Islet of Langerhans (tissue), 1 donor: ENCODE measurements at regions not wholly inside any gene's neighbourhood (a gene's known extent, or its start where the extent isn't known, plus 50 kb on each side); places are given as distances from the start of the nearest gene placed in this dataset.
"Not testable (repeated sequence)": the region's sequence is repeated elsewhere in the genome, so short reads cannot be mapped to it uniquely, and the experiment has no call there.

ENCODE experiments used
- FAIRE-seq: peaks from one replicate; lab custom pipeline; 2011; peaks lifted over from hg19 to GRCh38; lab: Jason Lieb, UNC

DNA sequence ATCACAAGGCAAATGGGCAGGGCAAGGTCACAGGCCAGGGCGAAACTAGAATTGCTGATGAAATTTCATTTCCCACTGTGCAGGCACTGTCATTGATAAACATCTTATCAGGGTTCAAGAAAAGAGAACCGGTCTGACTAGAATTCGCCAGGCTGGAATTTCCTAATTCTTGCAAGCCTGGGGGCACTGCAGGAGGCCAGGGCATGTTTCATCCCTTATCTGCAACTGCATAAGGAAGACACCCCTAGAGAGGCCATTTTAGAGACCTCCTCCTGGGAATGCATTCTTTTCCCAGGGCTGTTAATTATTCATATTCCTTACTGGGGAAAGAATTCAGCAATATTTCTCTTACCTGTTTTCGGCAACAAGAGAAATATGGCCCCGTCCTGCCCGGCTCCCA lies 266.2 kb upstream of the CYLC2 start:
- no peak for FAIRE-seq

DNA sequence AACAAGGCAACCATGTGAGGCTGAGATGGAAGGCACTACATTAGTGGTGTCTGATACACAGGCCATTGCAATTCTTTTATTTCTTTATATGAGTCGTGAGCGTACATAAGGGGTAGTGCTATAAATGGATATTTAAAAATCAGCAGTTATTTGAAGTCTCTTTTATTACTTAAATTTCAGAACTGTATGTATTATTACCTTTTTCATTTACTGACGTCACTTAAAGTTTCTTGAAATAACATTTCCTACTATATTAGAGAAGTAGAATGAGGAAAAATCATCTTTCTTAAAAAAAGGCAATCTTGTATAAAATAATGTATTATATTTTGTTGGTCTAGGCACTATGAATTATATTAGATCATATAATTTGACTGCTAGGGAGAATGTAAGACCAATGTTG lies 280.9 kb upstream of the CYLC2 start:
- FAIRE-seq = no peak

GRCh38 chr9:102712910-102713309 lies 282.2 kb upstream of the CYLC2 start:
- FAIRE-seq = not testable (repeated sequence)

DNA sequence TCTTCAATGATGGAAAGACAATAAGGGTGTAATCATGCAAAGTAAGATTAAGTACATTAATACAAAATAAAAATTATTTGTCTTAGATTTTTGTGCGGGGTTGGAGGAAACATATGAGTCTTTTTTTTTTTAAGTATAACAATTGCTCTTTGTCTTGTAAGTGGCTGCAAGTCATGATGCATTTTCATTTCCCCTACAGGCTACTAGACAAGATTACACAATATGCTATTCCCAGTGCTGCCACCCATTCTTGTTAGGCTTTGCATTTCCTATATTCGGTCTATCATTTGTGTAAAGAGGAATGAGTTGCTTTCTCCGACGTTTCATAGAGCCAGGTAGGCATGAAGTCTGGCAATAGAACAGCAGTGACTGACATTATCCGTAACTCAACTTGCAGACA lies 294.2 kb upstream of the CYLC2 start:
- FAIRE-seq = no peak

GRCh38 chr9:102669220-102669619 lies 325.9 kb upstream of the CYLC2 start:
- no peak for FAIRE-seq

DNA sequence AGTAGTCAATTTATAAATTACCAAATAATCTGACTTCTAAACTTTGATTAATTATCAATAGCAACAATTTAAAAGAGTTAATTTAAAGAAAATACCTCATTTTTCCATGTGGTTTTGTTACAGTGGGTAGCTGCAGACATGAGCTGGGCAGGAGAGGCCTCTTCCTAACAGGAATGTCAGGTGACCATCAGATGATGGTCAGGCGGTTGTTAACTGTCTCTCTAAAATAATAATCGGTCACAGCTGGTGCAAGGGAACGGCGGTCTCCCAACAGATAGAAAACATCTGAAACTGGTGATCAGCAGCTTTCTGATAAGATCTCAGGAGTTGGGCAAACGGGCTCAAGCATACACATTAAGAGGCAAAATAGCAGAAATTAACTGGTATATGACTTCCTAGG lies 342.7 kb upstream of the CYLC2 start:
- no peak for FAIRE-seq

GRCh38 chr9:102650896-102651295 lies 344.2 kb upstream of the CYLC2 start:
- no peak for FAIRE-seq

GRCh38 chr9:102642651-102643050 lies 352.5 kb upstream of the CYLC2 start:
- no peak for FAIRE-seq

DNA sequence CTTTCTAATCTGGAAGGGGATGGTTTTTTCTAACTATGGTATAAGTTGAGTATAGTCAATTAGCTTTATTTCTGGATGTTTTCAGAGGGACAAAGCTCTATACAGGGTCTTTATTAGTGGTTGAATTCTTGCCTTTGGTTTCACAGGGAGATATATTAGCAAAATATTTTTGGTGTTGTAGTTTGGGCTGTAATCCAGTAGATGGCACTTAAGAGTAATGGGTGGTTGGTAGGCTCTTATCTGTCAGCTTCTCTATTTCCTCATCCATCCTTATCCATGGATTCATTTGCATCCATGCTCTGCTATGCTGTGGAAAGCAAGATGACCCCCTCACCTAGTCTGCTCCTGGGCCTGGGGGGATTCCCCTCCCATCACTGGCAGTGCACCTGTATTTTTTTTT lies 363.6 kb upstream of the CYLC2 start:
- FAIRE-seq = no peak

DNA sequence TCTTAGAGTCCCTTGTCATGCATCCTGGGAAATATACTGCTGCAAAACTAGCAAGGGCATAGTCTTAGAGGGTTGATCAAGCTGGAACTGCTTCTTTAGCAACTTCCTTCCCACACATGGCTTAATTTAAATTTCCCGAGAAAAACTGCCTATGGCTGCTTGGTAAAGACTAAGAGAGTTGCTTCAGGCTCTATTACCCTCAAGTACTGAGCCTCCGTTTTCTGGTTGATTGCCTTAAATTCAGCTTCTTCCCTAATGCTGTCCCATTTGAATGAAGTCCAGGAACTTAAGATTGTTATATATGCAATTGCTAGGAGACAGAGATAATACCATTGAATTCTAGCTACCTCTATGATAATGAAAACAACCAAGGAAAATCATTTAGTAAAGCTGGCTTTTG lies 385.7 kb upstream of the CYLC2 start:
- FAIRE-seq = no peak

GRCh38 chr9:102603198-102604195 lies 391.6 kb upstream of the CYLC2 start:
- not testable (repeated sequence) for FAIRE-seq

GRCh38 chr9:102594241-102594640 lies 400.9 kb upstream of the CYLC2 start:
- FAIRE-seq = no peak

- FAIRE-seq = no peak
These were observed 407.9 kb upstream of the CYLC2 start for GRCh38 chr9:102587281-102587680.

DNA sequence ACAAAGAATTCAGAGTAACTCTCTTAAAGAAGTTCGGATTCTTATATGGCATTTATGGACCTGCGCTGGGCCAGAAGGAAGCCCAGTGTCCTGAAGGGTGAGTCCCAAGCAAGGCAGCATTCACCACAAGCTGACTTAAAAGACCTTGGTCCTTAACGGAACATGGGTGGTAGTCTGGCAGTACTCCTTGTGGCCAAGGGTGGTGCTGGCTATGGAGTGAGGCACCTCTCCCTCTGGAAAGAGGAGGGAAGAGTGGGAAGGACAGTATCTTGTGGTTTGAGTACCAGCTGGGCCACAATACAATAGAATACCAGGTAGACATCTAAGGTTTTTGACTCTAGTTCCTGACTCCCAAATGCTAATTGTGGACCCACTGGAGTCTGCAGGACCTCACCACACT lies 425.7 kb upstream of the CYLC2 start:
- no peak for FAIRE-seq

- no peak for FAIRE-seq
These were observed 443.8 kb upstream of the CYLC2 start for GRCh38 chr9:102551346-102551745.

DNA sequence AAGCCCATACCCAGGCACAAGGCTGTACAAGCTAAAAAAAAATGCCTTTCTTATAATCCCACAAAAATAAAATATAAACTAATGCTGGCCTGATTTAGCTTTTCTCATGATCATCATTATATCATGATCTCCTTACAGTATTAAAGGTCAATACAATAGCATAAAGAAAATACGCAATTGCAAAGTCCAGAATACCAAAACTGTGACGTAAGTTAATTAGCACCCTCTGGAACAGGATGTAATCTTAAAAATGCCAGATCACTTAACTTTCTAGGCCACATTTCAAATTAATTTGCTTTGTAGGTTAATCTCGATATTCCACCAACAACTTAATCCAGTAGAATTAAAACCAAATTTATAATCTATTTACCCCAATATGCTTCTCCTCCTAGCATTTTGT lies 444.2 kb upstream of the CYLC2 start:
- no peak for FAIRE-seq

DNA sequence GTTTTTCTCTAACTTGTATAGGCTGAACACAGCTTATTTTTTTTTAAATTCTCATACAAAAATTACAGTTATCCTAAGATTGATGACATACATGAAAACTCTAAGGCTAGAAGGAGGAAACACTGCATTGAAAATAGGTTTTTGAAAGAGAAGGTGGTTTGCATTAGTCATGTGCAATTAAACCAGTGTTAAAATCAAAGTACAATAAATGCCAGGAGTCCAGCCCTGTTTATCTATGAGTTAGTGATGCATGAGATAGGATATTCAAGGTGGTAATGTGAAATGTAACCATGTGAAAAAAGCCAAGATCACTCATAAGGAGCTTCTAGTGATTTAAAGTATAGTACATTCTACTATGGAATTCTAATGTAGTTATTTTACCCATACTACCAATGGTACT lies 444.9 kb upstream of the CYLC2 start:
- FAIRE-seq = peak; percentile 58

DNA sequence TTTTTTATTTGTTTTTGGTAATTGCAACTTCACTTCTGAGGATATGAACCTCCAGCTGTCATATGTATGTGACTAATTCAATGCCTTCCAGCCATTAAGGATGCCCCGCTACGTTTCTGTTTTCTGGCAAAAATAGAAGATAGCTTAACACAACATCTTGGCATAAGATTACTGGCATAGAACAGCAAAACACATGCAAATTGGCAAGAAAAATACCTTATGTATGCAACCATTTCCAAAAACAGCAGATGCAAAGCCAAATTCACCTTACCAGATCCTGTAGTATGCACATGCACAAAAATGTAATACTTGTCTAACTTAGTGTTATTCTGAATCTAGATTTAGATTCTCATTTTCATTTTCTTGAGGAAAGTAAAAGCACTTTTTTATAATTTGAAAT lies 461.1 kb upstream of the CYLC2 start:
- no peak for FAIRE-seq

GRCh38 chr9:102521097-102521755 lies 473.9 kb upstream of the CYLC2 start:
- FAIRE-seq = no peak

DNA sequence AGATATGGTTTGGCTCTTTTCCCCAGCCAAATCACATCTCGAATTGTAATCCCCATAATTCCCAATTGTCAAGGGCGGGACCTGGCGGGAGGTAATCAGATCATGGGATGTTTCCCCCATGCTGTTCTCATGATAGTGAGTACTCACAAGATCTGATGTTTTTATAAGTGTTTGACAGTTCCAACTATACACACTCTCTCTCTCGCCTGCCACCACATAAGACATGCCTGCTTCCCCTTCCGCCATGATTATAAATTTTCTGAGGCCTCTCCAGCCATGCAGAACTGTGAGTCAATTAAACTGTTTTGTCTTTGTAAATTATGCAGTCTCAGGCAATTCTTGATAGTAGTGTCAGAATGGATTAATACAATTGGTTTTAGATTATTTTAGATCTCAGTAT lies 475.7 kb upstream of the CYLC2 start:
- no peak for FAIRE-seq

- peak; percentile 93 for FAIRE-seq
These were observed 476.8 kb upstream of the CYLC2 start for GRCh38 chr9:102518324-102518723.

- no peak for FAIRE-seq
These were observed 480.6 kb upstream of the CYLC2 start for GRCh38 chr9:102514541-102514940.

GRCh38 chr9:102507044-102507687 lies 488.0 kb upstream of the CYLC2 start:
- FAIRE-seq = no peak
